ENCODE measurements at regions not wholly inside any gene's neighbourhood (a gene's known extent, or its start where the extent isn't known, plus 50 kb on each side); places are given as distances from the start of the nearest gene placed in this dataset.
"Not testable (repeated sequence)": the region's sequence is repeated elsewhere in the genome, so short reads cannot be mapped to it uniquely, and the experiment has no call there.

DNA sequence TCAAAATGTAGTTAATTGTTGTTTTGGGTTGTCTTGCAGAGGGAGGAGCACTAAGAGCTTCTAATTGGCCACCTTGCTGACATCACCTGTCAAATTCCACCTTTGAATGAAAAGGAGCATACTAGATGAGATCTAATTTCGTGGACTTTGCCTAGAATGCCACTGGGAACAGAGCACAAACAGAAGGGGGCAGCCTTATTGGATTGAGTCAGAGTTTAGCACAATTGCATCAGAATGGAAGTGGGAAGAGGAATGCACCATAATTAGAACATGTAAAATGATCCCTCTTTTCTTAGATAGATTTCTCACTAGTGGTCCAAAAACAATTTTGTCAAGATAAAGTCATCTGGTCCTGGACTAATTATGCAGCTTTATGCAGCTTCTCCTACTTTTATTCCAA, 1552.2 kb downstream of the PCDH9 start:
- Histone ChIP-seq H3K9me3 (ENCODE audit: control insufficient read depth in 4 of 4, low read length in 3 of 4) (no peaks in the 10 kb centered on the region), H3K27ac (ENCODE audit: low read depth in 1 of 2, low read length in 2 of 2) (no peak overlapping the region), H3K9ac (ENCODE audit: low read depth in 1 of 2, low read length in 2 of 2) (no peak overlapping the region), H3K36me3 (ENCODE audit: control insufficient read depth in 4 of 4, insufficient read depth in 3 of 4, low read depth in 1 of 4, low read length in 3 of 4) (no peaks in the 10 kb centered on the region), H3K4me3 (ENCODE audit: low read depth in 1 of 3, low read length in 3 of 3) (no peak overlapping the region), H3K4me1 (ENCODE audit: control insufficient read depth in 4 of 4, insufficient read depth in 4 of 4, low read length in 3 of 4) (no peaks in the 10 kb centered on the region), H3K27me3 (ENCODE audit: control insufficient read depth in 4 of 4, insufficient read depth in 4 of 4, low read length in 3 of 4) (no peaks in the 10 kb centered on the region)
- no peak for TF ChIP-seq NR2F2 (IDR thresholded peaks at IDR 0.05)
- TF ChIP-seq GABPA (IDR thresholded peaks at IDR 0.05 in 1 of 2, conservative IDR thresholded peaks at IDR 0.05 in 1 of 2), result no peak
- no peak for TF ChIP-seq JUND (IDR thresholded peaks at IDR 0.05)
- no peak for TF ChIP-seq RAD21 (IDR thresholded peaks at IDR 0.05)
- TF ChIP-seq, protein P1, sequence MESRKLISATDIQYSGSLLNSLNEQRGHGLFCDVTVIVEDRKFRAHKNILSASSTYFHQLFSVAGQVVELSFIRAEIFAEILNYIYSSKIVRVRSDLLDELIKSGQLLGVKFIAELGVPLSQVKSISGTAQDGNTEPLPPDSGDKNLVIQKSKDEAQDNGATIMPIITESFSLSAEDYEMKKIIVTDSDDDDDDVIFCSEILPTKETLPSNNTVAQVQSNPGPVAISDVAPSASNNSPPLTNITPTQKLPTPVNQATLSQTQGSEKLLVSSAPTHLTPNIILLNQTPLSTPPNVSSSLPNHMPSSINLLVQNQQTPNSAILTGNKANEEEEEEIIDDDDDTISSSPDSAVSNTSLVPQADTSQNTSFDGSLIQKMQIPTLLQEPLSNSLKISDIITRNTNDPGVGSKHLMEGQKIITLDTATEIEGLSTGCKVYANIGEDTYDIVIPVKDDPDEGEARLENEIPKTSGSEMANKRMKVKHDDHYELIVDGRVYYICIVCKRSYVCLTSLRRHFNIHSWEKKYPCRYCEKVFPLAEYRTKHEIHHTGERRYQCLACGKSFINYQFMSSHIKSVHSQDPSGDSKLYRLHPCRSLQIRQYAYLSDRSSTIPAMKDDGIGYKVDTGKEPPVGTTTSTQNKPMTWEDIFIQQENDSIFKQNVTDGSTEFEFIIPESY (IDR thresholded peaks at IDR 0.05), result no peak
- no peak for TF ChIP-seq HNF4A (conservative IDR thresholded peaks at IDR 0.05)
- TF ChIP-seq, protein P2, sequence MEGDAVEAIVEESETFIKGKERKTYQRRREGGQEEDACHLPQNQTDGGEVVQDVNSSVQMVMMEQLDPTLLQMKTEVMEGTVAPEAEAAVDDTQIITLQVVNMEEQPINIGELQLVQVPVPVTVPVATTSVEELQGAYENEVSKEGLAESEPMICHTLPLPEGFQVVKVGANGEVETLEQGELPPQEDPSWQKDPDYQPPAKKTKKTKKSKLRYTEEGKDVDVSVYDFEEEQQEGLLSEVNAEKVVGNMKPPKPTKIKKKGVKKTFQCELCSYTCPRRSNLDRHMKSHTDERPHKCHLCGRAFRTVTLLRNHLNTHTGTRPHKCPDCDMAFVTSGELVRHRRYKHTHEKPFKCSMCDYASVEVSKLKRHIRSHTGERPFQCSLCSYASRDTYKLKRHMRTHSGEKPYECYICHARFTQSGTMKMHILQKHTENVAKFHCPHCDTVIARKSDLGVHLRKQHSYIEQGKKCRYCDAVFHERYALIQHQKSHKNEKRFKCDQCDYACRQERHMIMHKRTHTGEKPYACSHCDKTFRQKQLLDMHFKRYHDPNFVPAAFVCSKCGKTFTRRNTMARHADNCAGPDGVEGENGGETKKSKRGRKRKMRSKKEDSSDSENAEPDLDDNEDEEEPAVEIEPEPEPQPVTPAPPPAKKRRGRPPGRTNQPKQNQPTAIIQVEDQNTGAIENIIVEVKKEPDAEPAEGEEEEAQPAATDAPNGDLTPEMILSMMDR (IDR thresholded peaks at IDR 0.05; ENCODE audit: low read depth, low read length, missing input control), result no peak
- TF ChIP-seq FOXA1 (IDR thresholded peaks at IDR 0.05), result no peak
- WGBS, result 26% methylated on average over 1 of the region's 1 CpG
- no peak for DNase-seq (ENCODE audit: low spot score)

DNA sequence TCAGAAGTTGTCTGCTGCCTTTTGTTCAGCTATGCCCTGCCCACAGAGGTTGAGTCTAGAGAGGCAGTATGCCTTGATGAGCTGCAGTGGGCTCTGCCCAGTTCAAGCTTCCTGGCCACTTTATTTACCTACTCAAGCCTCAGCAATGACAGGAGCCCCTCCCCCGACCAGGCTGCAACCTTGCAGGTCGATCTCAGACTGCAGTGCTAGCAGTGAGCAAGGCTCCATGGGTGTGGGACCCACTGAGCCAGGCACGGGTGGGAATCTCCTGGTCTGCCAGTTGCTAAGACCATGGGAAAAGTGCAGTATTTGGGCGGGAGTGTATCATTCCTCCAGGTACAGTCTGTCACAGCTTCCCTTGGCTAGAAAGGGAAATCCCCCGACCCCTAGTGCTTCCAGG, 1554.8 kb downstream of the PCDH9 start:
- H3K4me1 ChIP-seq (ENCODE audit: control insufficient read depth in 4 of 4, insufficient read depth in 4 of 4, low read length in 3 of 4); H3K9ac ChIP-seq (ENCODE audit: low read depth in 1 of 2, low read length in 2 of 2); DNase-seq (ENCODE audit: low spot score); H3K9me3 ChIP-seq (ENCODE audit: control insufficient read depth in 4 of 4, low read length in 3 of 4); H3K27me3 ChIP-seq (ENCODE audit: control insufficient read depth in 4 of 4, insufficient read depth in 4 of 4, low read length in 3 of 4); H3K27ac ChIP-seq (ENCODE audit: low read depth in 1 of 2, low read length in 2 of 2); H3K36me3 ChIP-seq (ENCODE audit: control insufficient read depth in 4 of 4, insufficient read depth in 3 of 4, low read depth in 1 of 4, low read length in 3 of 4); H3K4me3 ChIP-seq (ENCODE audit: low read depth in 1 of 3, low read length in 3 of 3): not testable (repeated sequence)
- 69% methylated on average over 5 of the region's 5 CpGs for WGBS

DNA sequence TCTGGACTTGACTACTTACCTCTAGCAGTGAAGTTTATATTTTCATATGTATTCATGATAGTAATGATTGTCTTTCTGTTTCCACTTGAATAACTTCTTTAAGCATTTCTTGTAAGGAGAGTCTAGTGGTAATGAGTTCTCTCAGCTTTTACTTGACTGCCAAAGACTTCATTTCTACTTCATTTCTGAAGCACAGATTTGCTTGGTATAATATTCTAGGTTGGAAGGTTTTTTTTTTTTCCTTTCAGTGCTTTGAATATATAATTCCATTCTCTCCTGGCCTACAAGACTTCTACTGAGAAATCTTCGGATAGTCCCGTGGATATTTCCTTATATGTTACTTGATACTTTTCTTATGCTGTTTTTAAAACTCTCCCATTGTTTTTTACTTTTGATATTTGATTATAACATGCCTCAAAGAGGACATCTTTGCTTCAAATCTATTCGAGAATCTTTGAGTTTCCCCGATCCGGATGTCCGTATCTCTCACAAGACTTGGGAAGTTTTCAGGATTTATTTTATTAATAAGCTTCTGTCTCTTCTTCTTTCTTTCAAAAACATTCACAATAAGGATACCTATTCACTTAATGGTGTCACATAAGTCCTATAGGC, 1560.0 kb downstream of the PCDH9 start:
- H3K27me3 ChIP-seq (ENCODE audit: control insufficient read depth in 4 of 4, insufficient read depth in 4 of 4, low read length in 3 of 4), result no peaks in the 10 kb centered on the region
- WGBS, result 89% methylated on average over 6 of the region's 6 CpGs
- H3K36me3 ChIP-seq (ENCODE audit: control insufficient read depth in 4 of 4, insufficient read depth in 3 of 4, low read depth in 1 of 4, low read length in 3 of 4), result no peaks in the 10 kb centered on the region
- no peak overlapping the region for H3K4me3 ChIP-seq (ENCODE audit: low read depth in 1 of 3, low read length in 3 of 3)
- peaks cover 0 to 4% (median 0%) of the 10 kb centered on the region in 4 donors for H3K9me3 ChIP-seq (ENCODE audit: control insufficient read depth in 4 of 4, low read length in 3 of 4)
- no peak for DNase-seq (ENCODE audit: low spot score)
- no peak overlapping the region for H3K9ac ChIP-seq (ENCODE audit: low read depth in 1 of 2, low read length in 2 of 2)
- no peak overlapping the region for H3K27ac ChIP-seq (ENCODE audit: low read depth in 1 of 2, low read length in 2 of 2)
- H3K4me1 ChIP-seq (ENCODE audit: control insufficient read depth in 4 of 4, insufficient read depth in 4 of 4, low read length in 3 of 4), result no peaks in the 10 kb centered on the region
- TF ChIP-seq, protein P3, sequence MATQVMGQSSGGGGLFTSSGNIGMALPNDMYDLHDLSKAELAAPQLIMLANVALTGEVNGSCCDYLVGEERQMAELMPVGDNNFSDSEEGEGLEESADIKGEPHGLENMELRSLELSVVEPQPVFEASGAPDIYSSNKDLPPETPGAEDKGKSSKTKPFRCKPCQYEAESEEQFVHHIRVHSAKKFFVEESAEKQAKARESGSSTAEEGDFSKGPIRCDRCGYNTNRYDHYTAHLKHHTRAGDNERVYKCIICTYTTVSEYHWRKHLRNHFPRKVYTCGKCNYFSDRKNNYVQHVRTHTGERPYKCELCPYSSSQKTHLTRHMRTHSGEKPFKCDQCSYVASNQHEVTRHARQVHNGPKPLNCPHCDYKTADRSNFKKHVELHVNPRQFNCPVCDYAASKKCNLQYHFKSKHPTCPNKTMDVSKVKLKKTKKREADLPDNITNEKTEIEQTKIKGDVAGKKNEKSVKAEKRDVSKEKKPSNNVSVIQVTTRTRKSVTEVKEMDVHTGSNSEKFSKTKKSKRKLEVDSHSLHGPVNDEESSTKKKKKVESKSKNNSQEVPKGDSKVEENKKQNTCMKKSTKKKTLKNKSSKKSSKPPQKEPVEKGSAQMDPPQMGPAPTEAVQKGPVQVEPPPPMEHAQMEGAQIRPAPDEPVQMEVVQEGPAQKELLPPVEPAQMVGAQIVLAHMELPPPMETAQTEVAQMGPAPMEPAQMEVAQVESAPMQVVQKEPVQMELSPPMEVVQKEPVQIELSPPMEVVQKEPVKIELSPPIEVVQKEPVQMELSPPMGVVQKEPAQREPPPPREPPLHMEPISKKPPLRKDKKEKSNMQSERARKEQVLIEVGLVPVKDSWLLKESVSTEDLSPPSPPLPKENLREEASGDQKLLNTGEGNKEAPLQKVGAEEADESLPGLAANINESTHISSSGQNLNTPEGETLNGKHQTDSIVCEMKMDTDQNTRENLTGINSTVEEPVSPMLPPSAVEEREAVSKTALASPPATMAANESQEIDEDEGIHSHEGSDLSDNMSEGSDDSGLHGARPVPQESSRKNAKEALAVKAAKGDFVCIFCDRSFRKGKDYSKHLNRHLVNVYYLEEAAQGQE (IDR thresholded peaks at IDR 0.05), result no peak
- TF ChIP-seq NR2F2 (IDR thresholded peaks at IDR 0.05) (no peak), GABPA (IDR thresholded peaks at IDR 0.05 in 1 of 2, conservative IDR thresholded peaks at IDR 0.05 in 1 of 2) (no peak), YY1 (IDR thresholded peaks at IDR 0.05) (no peak), HNF4A (conservative IDR thresholded peaks at IDR 0.05) (no peak), EGR1 (IDR thresholded peaks at IDR 0.05; ENCODE audit: low read depth in 2 of 2) (no peak), FOXA1 (IDR thresholded peaks at IDR 0.05) (no peak), HNF4G (IDR thresholded peaks at IDR 0.05) (no peak), FOXA2 (IDR thresholded peaks at IDR 0.05) (no peak)
- TF ChIP-seq, protein P4, sequence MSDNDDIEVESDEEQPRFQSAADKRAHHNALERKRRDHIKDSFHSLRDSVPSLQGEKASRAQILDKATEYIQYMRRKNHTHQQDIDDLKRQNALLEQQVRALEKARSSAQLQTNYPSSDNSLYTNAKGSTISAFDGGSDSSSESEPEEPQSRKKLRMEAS (IDR thresholded peaks at IDR 0.05), result no peak
- TF ChIP-seq, protein P5, sequence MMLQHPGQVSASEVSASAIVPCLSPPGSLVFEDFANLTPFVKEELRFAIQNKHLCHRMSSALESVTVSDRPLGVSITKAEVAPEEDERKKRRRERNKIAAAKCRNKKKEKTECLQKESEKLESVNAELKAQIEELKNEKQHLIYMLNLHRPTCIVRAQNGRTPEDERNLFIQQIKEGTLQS (IDR thresholded peaks at IDR 0.05), result no peak
- TF ChIP-seq, protein P2 (IDR thresholded peaks at IDR 0.05; ENCODE audit: low read depth, low read length, missing input control), result no peak

Data from liver (tissue), 8 donors.